ENCODE measurements at regions not wholly inside any gene's neighbourhood (a gene's known extent, or its start where the extent isn't known, plus 50 kb on each side); places are given as distances from the start of the nearest gene placed in this dataset.

DNA sequence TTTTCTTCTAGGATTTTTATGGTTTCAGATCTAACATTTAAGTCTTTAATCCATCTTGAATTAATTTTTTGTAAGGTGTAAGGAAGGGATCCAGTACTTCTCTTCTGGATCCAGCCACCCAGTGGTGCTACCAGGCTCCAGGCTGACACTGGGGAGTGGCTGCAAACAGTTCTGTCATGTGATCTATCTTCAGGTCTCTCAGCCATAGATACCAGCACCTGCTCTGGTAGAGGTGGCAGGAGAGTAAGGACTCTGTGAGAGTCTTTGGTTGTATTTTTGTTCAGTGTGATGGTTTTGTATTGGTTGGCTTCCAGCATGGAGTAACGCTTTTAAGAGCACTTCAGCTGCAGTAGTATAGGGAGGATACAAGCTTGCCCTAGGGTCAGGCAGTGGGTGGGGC is 205.9 kb downstream of the FGF10 start:
- ChIA-PET POLR2A (no interaction called here), CTCF (ENCODE audit: low intra/inter-chr PET ratio, low total read pairs) (no interaction called here)
- in situ Hi-C loops (cut with HindIII; ENCODE audit: extremely low pct_ligation_motif_present, low pct_unique_long_range_greater_than_20kb) = no loop called here
- H3K9ac ChIP-seq (ENCODE audit: insufficient read depth, low read depth, low read length) = no peak overlapping the region
- no peaks in the 10 kb centered on the region for H3K36me3 ChIP-seq (replicated peaks in 1 of 2; ENCODE audit: control insufficient read depth in 1 of 2, insufficient read depth in 2 of 2, low read length in 2 of 2)
- no peak overlapping the region for H3K4me2 ChIP-seq (ENCODE audit: low read depth, low read length)
- WGBS (ENCODE audit: low lambda C conversion rate) = 0% methylated on average over 1 of the region's 1 CpG
- FAIRE-seq = no peak
- intact Hi-C loops (cut with micrococcal nuclease; ENCODE audit: unreplicated experiment) = no loop called here
- H3K4me3 ChIP-seq (replicated peaks in 1 of 3; ENCODE audit: insufficient read depth in 1 of 3, low read depth in 2 of 3, low read length in 3 of 3) = no peak overlapping the region
- H3K79me2 ChIP-seq (ENCODE audit: insufficient read depth, low read length) = no peaks in the 10 kb centered on the region
- no peaks in the 10 kb centered on the region for H4K20me1 ChIP-seq (ENCODE audit: insufficient read depth, low read length)
- no peak overlapping the region for H3K27ac ChIP-seq (ENCODE audit: extremely low read length, insufficient read depth, low read length)
- no peak for ATAC-seq
- no peaks in the 10 kb centered on the region for H3K27me3 ChIP-seq (ENCODE audit: control insufficient read depth in 1 of 2, insufficient read depth in 2 of 2, low read length in 2 of 2)
- no TSS peak for BruUV-seq (replicated peaks)
- no peak for DNase-seq (ENCODE audit: low spot score)
- H2AFZ ChIP-seq (ENCODE audit: low read length) = no peak overlapping the region
- H3K9me3 ChIP-seq (ENCODE audit: low read length) = no peaks in the 10 kb centered on the region
- H3K4me1 ChIP-seq (ENCODE audit: insufficient read depth, low read length) = no peaks in the 10 kb centered on the region
- TF ChIP-seq NFKBIZ (CRISPR knock-in tag; IDR thresholded peaks at IDR 0.05) (no peak), HNF4G (IDR thresholded peaks at IDR 0.05; ENCODE audit: borderline replicate concordance, low read depth, low read length) (no peak), HNF4G (CRISPR knock-in tag; IDR thresholded peaks at IDR 0.05; ENCODE audit: borderline replicate concordance, low read depth) (no peak), ZNF224 (CRISPR knock-in tag; IDR thresholded peaks at IDR 0.05) (no peak), ZNF510 (CRISPR knock-in tag; IDR thresholded peaks at IDR 0.05; ENCODE audit: low read depth) (no peak), EHMT2 (IDR thresholded peaks at IDR 0.05; ENCODE audit: borderline replicate concordance, low read depth, low read length) (no peak)

DNA sequence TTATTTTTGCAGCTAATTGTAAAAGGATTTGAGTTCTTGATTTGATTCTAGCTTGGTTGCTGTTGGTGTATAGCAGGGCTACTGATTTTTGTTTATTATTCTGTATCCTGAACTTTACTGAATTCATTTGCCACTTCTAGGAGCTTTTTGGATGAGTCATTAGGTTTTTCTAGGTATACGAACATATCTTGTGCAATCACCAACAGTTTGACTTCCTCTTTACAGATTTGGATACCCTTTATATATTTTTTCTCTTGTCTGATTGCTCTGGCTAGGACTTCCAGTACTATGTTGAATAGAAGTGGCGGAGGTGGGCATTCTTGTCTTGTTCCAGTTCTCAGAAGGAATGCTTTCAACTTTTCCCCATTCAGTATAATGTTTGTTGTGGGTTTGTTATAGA is 210.8 kb downstream of the FGF10 start:
- ChIA-PET POLR2A (no interaction called here), CTCF (ENCODE audit: low intra/inter-chr PET ratio, low total read pairs) (no interaction called here)
- 7% methylated on average over 2 of the region's 2 CpGs for WGBS (ENCODE audit: low lambda C conversion rate)
- in situ Hi-C loops (cut with HindIII; ENCODE audit: extremely low pct_ligation_motif_present, low pct_unique_long_range_greater_than_20kb) (no loop called here), intact Hi-C loops (cut with micrococcal nuclease; ENCODE audit: unreplicated experiment) (no loop called here)
- Histone ChIP-seq H3K4me1 (ENCODE audit: insufficient read depth, low read length) (no peaks in the 10 kb centered on the region), H2AFZ (ENCODE audit: low read length) (no peak overlapping the region), H3K79me2 (ENCODE audit: insufficient read depth, low read length) (no peaks in the 10 kb centered on the region), H3K4me2 (ENCODE audit: low read depth, low read length) (no peak overlapping the region), H4K20me1 (ENCODE audit: insufficient read depth, low read length) (no peaks in the 10 kb centered on the region), H3K4me3 (replicated peaks in 1 of 3; ENCODE audit: insufficient read depth in 1 of 3, low read depth in 2 of 3, low read length in 3 of 3) (no peak overlapping the region), H3K9me3 (ENCODE audit: low read length) (peaks cover 11% of the 10 kb centered on the region; the same call in 1 of the 2 replicates), H3K27me3 (ENCODE audit: control insufficient read depth in 1 of 2, insufficient read depth in 2 of 2, low read length in 2 of 2) (no peaks in the 10 kb centered on the region; a peak in 1 of 5 replicates), H3K36me3 (replicated peaks in 1 of 2; ENCODE audit: control insufficient read depth in 1 of 2, insufficient read depth in 2 of 2, low read length in 2 of 2) (no peaks in the 10 kb centered on the region), H3K9ac (ENCODE audit: insufficient read depth, low read depth, low read length) (no peak overlapping the region), H3K27ac (ENCODE audit: extremely low read length, insufficient read depth, low read length) (no peak overlapping the region)
- no peak for ATAC-seq
- TF ChIP-seq, protein P1, sequence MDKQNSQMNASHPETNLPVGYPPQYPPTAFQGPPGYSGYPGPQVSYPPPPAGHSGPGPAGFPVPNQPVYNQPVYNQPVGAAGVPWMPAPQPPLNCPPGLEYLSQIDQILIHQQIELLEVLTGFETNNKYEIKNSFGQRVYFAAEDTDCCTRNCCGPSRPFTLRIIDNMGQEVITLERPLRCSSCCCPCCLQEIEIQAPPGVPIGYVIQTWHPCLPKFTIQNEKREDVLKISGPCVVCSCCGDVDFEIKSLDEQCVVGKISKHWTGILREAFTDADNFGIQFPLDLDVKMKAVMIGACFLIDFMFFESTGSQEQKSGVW (CRISPR knock-in tag; IDR thresholded peaks at IDR 0.05; ENCODE audit: borderline replicate concordance) = no peak
- TF ChIP-seq CCAR2 (optimal IDR thresholded peaks at IDR 0.05; ENCODE audit: low read depth, low read length) (no peak), JUN (CRISPR knock-in tag; IDR thresholded peaks at IDR 0.05) (no peak), NBN (conservative IDR thresholded peaks at IDR 0.05) (no peak)
- TF ChIP-seq, protein P2, sequence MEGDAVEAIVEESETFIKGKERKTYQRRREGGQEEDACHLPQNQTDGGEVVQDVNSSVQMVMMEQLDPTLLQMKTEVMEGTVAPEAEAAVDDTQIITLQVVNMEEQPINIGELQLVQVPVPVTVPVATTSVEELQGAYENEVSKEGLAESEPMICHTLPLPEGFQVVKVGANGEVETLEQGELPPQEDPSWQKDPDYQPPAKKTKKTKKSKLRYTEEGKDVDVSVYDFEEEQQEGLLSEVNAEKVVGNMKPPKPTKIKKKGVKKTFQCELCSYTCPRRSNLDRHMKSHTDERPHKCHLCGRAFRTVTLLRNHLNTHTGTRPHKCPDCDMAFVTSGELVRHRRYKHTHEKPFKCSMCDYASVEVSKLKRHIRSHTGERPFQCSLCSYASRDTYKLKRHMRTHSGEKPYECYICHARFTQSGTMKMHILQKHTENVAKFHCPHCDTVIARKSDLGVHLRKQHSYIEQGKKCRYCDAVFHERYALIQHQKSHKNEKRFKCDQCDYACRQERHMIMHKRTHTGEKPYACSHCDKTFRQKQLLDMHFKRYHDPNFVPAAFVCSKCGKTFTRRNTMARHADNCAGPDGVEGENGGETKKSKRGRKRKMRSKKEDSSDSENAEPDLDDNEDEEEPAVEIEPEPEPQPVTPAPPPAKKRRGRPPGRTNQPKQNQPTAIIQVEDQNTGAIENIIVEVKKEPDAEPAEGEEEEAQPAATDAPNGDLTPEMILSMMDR (CRISPR knock-in tag; IDR thresholded peaks at IDR 0.05) = no peak
- FAIRE-seq = no peak
- no TSS peak for BruUV-seq (replicated peaks)
- DNase-seq (ENCODE audit: low spot score) = no peak

All from HepG2 (cell line).